ENCODE measurements at regions not wholly inside any gene's neighbourhood (a gene's known extent, or its start where the extent isn't known, plus 50 kb on each side); places are given as distances from the start of the nearest gene placed in this dataset.

- TF ChIP-seq STAT6 (CRISPR knock-in tag; conservative IDR thresholded peaks at IDR 0.05; ENCODE audit: low read depth), result no peak
- TF ChIP-seq CBFB (CRISPR knock-in tag; IDR thresholded peaks at IDR 0.05; ENCODE audit: low read depth), result no peak
- no peak for TF ChIP-seq USF2 (CRISPR knock-in tag; IDR thresholded peaks at IDR 0.05)
- no peak for TF ChIP-seq ATF2 (CRISPR knock-in tag; IDR thresholded peaks at IDR 0.05; ENCODE audit: borderline replicate concordance, low read depth)
- no peak for TF ChIP-seq ZBTB43 (CRISPR knock-in tag; IDR thresholded peaks at IDR 0.05)
- no peak for TF ChIP-seq FOXK1 (CRISPR knock-in tag; IDR thresholded peaks at IDR 0.05)
- TF ChIP-seq RELA (CRISPR knock-in tag; IDR thresholded peaks at IDR 0.05; ENCODE audit: borderline replicate concordance), result no peak
Observed at GRCh38 chr2:195498176-195498575, 158.8 kb upstream of the SLC39A10 start (continued).

GRCh38 chr2:195496991-195497390 is 160.0 kb upstream of the SLC39A10 start:
- Mint-ChIP-seq H3K4me1 (no peaks in the 10 kb centered on the region; the same call in 1 of the 2 replicates), H3K27me3 (ENCODE audit: low read depth) (no peaks in the 10 kb centered on the region), H3K9me3 (peaks cover 7% of the 10 kb centered on the region), H3K27ac (no peak overlapping the region), H3K36me3 (no peaks in the 10 kb centered on the region), H3K4me3 (no peak overlapping the region)
- no peak for DNase-seq (ENCODE audit: low spot score)
- no peak for ATAC-seq
- CTCF ChIA-PET, result no interaction called here
- POLR2A ChIA-PET, result no interaction called here
- TF ChIP-seq IRF1 (CRISPR knock-in tag; IDR thresholded peaks at IDR 0.05), result no peak
- TF ChIP-seq EMX1 (CRISPR knock-in tag; IDR thresholded peaks at IDR 0.05), result no peak
- no peak for TF ChIP-seq AR (CRISPR knock-in tag; IDR thresholded peaks at IDR 0.05)
- no peak for TF ChIP-seq ATF1 (CRISPR knock-in tag; IDR thresholded peaks at IDR 0.05)
- TF ChIP-seq ZNF425 (CRISPR knock-in tag; conservative IDR thresholded peaks at IDR 0.05), result no peak
- no peak for TF ChIP-seq FOXP1 (CRISPR knock-in tag; IDR thresholded peaks at IDR 0.05; ENCODE audit: borderline replicate concordance)
- no peak for TF ChIP-seq MXD4 (CRISPR knock-in tag; IDR thresholded peaks at IDR 0.05; ENCODE audit: borderline replicate concordance)
- no peak for TF ChIP-seq TCF7 (CRISPR knock-in tag; IDR thresholded peaks at IDR 0.05; ENCODE audit: low read depth)
- no peak for TF ChIP-seq ELF4 (CRISPR knock-in tag; IDR thresholded peaks at IDR 0.05; ENCODE audit: low read depth)
- no peak for TF ChIP-seq GTF2I (CRISPR knock-in tag; conservative IDR thresholded peaks at IDR 0.05)
- TF ChIP-seq ARID4B (CRISPR knock-in tag; IDR thresholded peaks at IDR 0.05; ENCODE audit: borderline replicate concordance), result no peak

All from WTC11 (cell line).